Osteocyte (in vitro differentiated cells): ENCODE measurements at regions not wholly inside any gene's neighbourhood (a gene's known extent, or its start where the extent isn't known, plus 50 kb on each side); places are given as distances from the start of the nearest gene placed in this dataset.
A peak's percentile ranks its signal among the peaks of the same experiment; 100 is the strongest.
"Not testable (repeated sequence)": the region's sequence is repeated elsewhere in the genome, so short reads cannot be mapped to it uniquely, and the experiment has no call there.

Experiments used
- DNase-seq: peaks from one replicate; pipeline ENCODE4 v3.0.0; 2021; ENCODE audit warnings: mixed read lengths; ENCODE audit not compliant: unreplicated experiment; ENCODE audit errors: extremely low spot score
- H3K27ac Mint-ChIP-seq: one replicate; pipeline ENCODE4 v1.8.0; 2021; ENCODE audit warnings: mild to moderate bottlenecking, mixed read lengths; ENCODE audit not compliant: unreplicated experiment
- H3K27me3 Mint-ChIP-seq: one replicate; pipeline ENCODE4 v1.8.0; 2021; ENCODE audit warnings: mixed read lengths; ENCODE audit not compliant: unreplicated experiment
- H3K36me3 Mint-ChIP-seq: one replicate; pipeline ENCODE4 v1.8.0; 2021; ENCODE audit warnings: mixed read lengths; ENCODE audit not compliant: unreplicated experiment
- H3K4me1 Mint-ChIP-seq: one replicate; pipeline ENCODE4 v1.8.0; 2021; ENCODE audit warnings: mixed read lengths; ENCODE audit not compliant: unreplicated experiment
- H3K4me3 Mint-ChIP-seq: one replicate; pipeline ENCODE4 v1.8.0; 2021; ENCODE audit warnings: mild to moderate bottlenecking, moderate library complexity, mixed read lengths; ENCODE audit not compliant: unreplicated experiment
- H3K9me3 Mint-ChIP-seq: one replicate; pipeline ENCODE4 v1.8.0; 2021; ENCODE audit warnings: mixed read lengths; ENCODE audit not compliant: unreplicated experiment
- TF ChIP-seq, protein P1 (sequence below): fragments of 200-600 bp; sonication (generic); IDR thresholded peaks from 2 replicates; pipeline ENCODE4 v1.5.0; 2021; ENCODE audit warnings: antibody characterized with exemption, mild to moderate bottlenecking, moderate library complexity

DNA sequence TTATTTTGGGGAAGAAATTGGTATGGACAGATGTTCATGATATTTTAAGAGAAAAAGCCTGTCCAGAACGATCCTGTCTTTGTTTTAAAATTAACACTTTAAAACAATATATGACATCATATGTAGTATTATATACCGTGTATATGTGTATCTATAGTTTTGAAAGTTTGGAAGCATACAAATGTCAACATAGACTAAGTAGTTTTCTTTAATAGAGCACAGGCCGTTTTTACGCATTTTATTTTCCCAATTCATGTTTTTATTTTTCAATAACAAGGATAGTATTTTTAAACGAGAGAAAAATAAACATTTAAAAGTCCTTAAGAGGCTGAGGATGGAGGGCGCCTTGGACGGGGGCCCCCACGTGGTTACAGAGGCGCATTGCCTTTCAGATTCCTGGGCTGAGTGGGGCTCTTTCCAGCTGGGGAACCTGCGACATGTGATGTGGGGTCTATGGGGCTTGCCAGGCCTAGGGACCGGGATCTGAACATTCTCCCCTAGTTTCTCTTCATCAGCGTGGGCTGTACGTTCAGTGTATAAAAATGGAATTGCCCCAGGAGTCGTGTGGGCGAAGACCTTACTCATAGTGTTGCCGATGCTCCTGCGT lies 127.8 kb upstream of the ZNF746 start:
- Mint-ChIP-seq H3K27me3 (peaks cover 8% of the 10 kb centered on the region), H3K9me3 (no peaks in the 10 kb centered on the region), H3K36me3 (peaks cover 3% of the 10 kb centered on the region), H3K27ac (peak overlapping the region; percentile 13), H3K4me1 (peaks cover 24% of the 10 kb centered on the region), H3K4me3 (peak overlapping the region; percentile 81)
- TF ChIP-seq, protein P1, sequence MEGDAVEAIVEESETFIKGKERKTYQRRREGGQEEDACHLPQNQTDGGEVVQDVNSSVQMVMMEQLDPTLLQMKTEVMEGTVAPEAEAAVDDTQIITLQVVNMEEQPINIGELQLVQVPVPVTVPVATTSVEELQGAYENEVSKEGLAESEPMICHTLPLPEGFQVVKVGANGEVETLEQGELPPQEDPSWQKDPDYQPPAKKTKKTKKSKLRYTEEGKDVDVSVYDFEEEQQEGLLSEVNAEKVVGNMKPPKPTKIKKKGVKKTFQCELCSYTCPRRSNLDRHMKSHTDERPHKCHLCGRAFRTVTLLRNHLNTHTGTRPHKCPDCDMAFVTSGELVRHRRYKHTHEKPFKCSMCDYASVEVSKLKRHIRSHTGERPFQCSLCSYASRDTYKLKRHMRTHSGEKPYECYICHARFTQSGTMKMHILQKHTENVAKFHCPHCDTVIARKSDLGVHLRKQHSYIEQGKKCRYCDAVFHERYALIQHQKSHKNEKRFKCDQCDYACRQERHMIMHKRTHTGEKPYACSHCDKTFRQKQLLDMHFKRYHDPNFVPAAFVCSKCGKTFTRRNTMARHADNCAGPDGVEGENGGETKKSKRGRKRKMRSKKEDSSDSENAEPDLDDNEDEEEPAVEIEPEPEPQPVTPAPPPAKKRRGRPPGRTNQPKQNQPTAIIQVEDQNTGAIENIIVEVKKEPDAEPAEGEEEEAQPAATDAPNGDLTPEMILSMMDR, result peak; percentile 61
- DNase-seq, result no peak

DNA sequence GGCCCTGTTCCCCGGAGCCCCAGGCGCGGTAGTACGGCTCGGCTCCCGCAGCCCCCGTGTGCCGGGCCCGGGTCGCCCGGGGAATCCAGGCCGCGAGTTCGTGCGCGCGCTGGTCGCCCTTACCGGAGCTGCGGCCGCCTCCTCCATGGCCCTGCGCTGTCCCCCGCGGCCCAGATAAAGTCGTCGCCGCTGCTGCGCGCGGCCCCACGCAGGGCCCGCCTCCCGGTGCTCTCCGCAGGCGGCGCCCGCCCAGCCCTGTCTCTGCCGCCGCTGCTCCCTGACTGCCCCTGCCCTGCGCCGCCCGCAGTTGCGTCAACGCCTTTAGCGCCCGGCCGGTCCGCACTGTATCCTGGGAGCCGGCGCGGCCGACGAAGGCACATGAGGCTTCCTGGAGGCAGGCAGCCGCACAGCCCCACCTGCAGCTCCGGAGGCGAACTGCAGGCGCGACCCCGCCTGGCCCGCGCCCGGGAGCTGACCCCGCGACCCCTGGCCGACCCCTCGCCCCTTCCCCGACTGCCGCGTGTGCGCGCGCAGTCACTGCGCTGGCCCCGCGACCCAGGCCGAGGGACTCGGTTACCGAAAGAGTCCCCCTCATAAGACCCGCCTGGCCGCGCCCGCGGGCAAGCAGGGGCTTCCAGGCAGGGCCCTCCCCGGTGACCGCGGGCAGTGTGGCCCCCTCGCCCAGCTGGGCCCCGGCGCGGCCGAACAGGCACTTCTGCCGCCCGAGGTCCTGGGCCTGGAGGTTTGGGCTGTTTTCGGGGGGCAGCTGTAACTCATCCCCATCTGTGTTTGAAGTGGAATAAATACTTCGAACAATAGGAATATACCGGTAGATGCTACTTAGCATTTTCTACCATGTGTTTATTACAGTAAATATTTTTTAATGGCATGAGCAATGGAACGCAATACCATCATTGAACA lies 127.1 kb upstream of the ZNF746 start:
- DNase-seq, result peak; percentile 97
- Mint-ChIP-seq H3K4me1 (peaks cover 24% of the 10 kb centered on the region), H3K4me3 (peak overlapping the region; percentile 81), H3K27me3 (peaks cover 8% of the 10 kb centered on the region), H3K27ac (no peak overlapping the region), H3K9me3 (no peaks in the 10 kb centered on the region), H3K36me3 (peaks cover 8% of the 10 kb centered on the region)
- TF ChIP-seq, protein P1, result peak; percentile 97

DNA sequence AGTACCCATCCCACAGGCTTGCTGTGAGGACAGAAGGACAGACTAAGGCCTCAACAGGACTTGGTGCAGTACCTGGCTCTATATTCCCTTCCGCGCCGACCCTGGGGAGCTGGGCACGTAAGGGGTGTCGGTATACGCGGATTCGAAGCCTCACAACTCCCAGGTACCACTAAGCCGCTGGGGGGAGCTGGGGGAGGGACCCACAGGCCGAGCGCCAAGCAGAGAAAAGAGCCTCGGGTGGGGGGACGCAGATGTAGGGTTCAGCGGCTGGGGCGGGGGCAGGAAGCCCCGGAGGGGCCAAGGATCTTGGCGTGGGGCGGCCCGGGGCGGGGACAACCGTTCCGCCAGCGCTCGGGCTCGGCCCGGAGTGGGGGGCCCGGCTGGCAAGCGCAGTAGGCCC lies 126.4 kb upstream of the ZNF746 start:
- Mint-ChIP-seq H3K27me3 (peaks cover 8% of the 10 kb centered on the region), H3K36me3 (peaks cover 15% of the 10 kb centered on the region), H3K9me3 (no peaks in the 10 kb centered on the region), H3K4me1 (peaks cover 24% of the 10 kb centered on the region), H3K4me3 (peak overlapping the region; percentile 83), H3K27ac (peak overlapping the region; percentile 69)
- DNase-seq, result no peak
- TF ChIP-seq, protein P1, result no peak

DNA sequence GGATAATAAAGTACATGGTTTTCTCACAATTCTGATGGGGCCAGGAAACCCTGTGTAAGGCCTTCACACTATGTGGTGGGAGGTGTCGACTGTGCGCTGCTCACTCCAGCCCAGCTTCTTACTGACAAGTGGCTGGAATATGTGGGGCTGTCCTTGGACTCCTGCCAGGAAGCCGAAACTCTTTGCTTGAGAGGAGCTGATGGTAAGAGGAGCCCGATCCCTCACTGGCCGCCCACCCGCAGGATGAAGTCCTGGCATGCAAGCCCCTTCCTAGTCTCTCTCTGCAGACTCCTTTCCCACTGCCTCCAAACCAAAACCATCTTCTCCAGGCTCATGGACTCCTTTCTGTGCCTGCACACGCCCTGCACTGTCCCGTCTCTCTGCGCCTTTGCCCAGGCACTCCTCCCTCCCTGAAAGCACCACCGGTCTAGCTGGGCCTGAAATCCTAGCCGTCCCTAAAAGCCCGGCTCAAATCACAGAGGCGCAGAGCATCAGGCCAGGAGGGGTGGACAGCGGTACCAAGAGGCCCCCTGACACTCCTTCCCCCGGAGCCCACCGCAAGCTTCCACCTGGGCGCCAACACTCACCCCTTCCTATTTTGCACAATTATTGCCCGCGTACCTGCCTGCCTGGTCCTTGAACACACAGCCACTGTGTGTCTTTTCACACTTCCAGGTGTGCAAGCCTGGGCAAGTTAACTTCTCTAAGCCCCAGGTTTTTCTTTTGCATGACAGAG lies 125.8 kb upstream of the ZNF746 start:
- DNase-seq, result not testable (repeated sequence)
- H3K36me3 Mint-ChIP-seq, result peaks cover 16% of the 10 kb centered on the region

DNA sequence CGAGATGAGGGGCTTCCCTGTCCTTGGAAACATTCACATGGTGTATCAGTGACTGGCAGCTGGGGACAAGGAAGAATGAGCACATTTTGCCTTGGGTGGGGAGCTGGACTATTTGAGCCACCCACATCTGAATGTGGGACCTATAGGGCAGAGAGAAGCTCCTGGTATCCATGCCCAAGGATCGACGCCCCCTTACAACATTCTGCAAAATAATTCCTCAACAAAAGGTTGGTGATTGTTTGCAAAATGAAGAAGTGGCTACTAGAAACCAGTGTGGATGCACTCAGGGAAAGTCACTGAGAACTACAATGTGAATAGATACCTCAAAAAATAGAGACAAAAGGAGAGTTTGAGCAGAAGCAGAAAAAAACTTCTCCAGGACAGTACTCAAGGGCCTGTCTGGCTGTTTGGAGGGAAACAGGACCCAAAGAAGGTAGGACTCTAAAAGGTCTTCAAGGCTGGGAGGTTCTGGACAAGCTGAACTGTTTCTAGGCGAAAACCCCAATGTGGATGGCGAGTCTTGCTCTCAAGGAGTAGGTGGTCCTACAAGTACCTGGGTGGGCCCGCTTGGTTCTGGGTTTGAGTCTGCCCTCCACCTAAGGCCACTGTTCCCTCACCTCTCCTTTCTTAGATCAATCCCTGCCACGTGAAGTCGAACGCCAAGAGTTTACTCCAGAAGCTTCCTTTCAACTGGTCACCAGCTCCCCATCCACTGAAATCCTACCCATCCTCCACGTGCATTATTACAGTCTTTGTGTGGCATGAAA lies 125.0 kb upstream of the ZNF746 start:
- Mint-ChIP-seq H3K27me3 (peaks cover 2% of the 10 kb centered on the region), H3K36me3 (peaks cover 20% of the 10 kb centered on the region), H3K27ac (peak overlapping the region; percentile 41), H3K9me3 (no peaks in the 10 kb centered on the region), H3K4me1 (peaks cover 24% of the 10 kb centered on the region), H3K4me3 (peak overlapping the region; percentile 83)
- DNase-seq, result no peak
- TF ChIP-seq, protein P1, result no peak

More for the DNA sequence above, 125.8 kb upstream of the ZNF746 start:
- H3K4me3 Mint-ChIP-seq, result peak overlapping the region; percentile 83
- peak overlapping the region; percentile 69 for H3K27ac Mint-ChIP-seq
- not testable (repeated sequence) for H3K9me3 Mint-ChIP-seq, H3K27me3 Mint-ChIP-seq
- peaks cover 24% of the 10 kb centered on the region for H3K4me1 Mint-ChIP-seq
